AG09309 (cell line): ENCODE measurements at regions not wholly inside any gene's neighbourhood (a gene's known extent, or its start where the extent isn't known, plus 50 kb on each side); places are given as distances from the start of the nearest gene placed in this dataset.

Experiments
- DNase-seq: peaks from one replicate; pipeline ENCODE4 v3.0.0-alpha.2; 2010; ENCODE audit warnings: low read depth
- H3K4me3 ChIP-seq: 2 replicates; pipeline ENCODE4 v1.5.1; 2011; ENCODE audit warnings: mild to moderate bottlenecking, low read depth, low read length, moderate library complexity; ENCODE audit not compliant: control insufficient read depth
- TF ChIP-seq, protein P1 (sequence below): IDR thresholded peaks from 2 replicates; pipeline ENCODE4 v1.5.1; 2011; ENCODE audit warnings: mild to moderate bottlenecking, low read depth, low read length, inconsistent platforms; ENCODE audit not compliant: insufficient read depth, control insufficient read depth; ENCODE audit errors: missing control alignments

DNA sequence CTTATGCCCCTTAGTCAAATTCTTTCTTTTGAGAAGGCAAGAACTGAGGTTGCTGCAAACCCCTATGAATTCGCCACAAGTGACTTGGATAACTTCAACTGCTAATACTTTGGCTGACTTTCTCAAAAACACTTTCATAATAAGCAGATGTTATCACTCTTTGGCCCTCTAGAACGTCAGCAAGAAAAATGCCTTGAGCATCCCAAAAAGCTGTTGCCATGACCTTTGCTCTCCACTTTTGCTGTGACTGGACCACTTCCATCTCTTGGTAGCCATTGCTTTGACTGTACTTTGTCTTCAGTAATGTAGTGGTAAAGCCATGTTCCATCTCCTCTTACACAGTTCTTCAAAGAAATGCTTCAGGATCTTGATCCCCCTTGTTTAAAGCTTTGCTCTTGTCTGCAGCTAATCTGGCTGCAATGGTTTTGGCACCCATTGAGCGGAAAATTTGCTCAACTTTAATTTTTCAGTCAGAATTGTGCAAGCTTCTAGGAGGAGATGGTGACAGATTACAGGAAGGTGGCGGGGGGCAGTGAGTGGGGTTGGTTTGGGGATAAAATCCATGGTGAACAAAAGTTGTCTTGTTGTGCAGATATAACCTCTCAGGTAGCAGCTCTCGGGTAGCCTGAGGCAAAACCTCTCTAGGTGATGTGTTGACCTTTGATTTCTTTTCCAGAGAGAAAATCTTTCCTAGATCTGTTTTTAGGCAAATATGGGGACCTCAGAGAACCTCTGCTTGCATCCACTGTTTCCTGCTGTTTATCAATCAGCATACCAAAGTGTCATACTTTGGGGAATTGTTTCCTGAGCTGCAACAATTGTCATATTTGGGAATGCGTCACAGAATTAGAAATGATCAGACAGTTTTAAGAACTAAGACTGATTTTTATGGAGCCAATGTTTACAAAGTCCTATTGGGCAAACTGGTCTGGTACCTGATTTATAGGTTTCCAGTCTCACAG, 83.6 kb downstream of the CCR1 start:
- H3K4me3 ChIP-seq = no peak overlapping the region
- no peak for DNase-seq
- TF ChIP-seq, protein P1, sequence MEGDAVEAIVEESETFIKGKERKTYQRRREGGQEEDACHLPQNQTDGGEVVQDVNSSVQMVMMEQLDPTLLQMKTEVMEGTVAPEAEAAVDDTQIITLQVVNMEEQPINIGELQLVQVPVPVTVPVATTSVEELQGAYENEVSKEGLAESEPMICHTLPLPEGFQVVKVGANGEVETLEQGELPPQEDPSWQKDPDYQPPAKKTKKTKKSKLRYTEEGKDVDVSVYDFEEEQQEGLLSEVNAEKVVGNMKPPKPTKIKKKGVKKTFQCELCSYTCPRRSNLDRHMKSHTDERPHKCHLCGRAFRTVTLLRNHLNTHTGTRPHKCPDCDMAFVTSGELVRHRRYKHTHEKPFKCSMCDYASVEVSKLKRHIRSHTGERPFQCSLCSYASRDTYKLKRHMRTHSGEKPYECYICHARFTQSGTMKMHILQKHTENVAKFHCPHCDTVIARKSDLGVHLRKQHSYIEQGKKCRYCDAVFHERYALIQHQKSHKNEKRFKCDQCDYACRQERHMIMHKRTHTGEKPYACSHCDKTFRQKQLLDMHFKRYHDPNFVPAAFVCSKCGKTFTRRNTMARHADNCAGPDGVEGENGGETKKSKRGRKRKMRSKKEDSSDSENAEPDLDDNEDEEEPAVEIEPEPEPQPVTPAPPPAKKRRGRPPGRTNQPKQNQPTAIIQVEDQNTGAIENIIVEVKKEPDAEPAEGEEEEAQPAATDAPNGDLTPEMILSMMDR = no peak

DNA sequence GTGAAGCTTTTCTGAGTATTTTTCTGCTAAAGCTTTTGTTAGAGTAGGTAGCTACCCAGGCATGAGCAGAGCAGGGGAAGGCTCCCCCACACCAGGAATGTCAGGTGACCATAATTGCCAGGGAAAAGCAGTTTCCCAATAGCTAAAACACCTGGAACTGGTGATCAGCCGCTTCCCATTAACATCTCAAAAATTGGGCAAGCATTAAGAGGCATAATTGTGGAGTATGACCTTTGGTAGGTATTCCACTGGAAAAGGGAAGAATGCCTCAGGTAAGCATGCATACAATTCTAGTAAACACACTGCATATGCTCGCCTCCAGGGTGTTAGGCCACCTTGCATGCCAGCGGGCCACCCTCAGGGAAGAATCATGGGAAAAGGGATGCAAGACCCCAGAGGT, 84.5 kb downstream of the CCR1 start:
- no peak overlapping the region for H3K4me3 ChIP-seq
- DNase-seq = no peak
- TF ChIP-seq, protein P1 = no peak

DNA sequence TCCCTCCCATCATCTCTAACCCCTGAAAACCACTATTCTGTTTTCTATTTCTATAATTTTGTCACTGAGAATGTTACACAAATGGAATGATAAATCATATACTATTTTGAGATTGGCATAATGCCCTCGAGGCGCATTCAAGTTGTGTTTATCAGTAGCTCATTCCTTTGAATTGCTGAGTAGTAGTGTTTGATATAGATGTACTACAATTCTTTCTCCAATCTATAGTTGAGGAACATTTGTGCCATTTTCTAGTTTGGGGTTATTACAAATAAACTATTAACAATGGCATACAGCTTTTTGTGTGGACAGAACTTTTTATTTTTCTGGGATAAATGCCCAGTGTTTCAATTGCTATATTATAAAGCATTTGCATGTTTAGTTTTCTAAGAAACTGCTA, 86.0 kb downstream of the CCR1 start:
- TF ChIP-seq, protein P1 = no peak
- no peak for DNase-seq
- H3K4me3 ChIP-seq = no peak overlapping the region

DNA sequence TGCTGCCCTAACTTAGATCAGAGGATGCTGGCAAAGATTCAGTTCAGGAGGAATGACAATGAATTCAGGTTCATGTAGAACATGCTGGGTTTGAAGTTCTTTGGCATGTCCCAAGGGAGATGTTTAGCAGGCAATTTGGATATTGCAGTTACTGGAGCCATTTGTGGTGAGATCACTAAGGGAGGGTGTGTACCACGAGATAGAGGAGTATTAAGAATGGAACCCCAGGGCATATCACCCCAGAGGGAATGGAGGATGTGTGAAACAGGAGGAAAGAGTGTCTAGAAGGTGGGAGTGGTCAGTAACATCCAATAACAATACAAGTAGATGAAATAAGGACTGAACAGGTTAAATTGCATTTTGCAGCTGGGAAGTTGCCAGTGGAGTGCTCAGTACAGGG, 87.1 kb downstream of the CCR1 start:
- TF ChIP-seq, protein P1 = no peak
- DNase-seq = no peak
- H3K4me3 ChIP-seq = no peak overlapping the region

DNA sequence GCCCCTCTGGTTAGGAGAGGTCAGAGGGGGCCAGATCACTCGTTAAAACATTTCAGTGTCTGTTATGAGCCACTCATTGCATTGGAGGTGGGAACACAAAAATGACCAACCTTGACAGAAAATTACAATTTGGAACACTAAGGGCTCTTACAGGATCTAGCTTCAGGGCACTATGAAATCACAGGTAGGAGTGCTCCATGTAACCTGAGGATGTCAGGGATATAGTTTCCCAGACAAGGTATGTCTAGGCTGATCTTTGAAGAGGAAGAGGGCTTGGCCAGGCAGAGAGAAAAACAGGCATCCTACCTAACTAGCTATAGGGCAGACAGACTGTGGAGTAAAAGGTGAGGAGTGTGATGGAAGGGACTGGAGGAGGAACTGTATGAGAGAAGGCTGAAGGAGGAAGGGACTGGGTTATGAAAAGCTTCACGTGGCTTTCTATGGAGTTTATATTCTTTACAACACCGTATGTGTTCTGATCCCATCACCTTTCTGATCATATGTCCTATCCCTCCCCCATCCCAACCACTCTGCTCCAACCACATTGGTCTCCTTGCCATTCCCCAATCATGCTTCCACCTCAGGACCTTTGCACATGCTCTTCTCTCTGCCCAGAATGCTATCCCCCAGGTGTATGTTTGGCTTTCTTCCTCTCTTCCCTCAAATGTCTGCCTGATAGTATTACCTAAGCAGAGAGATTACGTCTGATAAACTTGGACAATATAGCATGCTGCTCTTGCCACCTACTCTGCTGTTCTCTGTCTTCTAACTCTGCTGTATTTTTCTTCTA, 88.2 kb downstream of the CCR1 start:
- H3K4me3 ChIP-seq = no peak overlapping the region
- TF ChIP-seq, protein P1 = no peak
- no peak for DNase-seq

DNA sequence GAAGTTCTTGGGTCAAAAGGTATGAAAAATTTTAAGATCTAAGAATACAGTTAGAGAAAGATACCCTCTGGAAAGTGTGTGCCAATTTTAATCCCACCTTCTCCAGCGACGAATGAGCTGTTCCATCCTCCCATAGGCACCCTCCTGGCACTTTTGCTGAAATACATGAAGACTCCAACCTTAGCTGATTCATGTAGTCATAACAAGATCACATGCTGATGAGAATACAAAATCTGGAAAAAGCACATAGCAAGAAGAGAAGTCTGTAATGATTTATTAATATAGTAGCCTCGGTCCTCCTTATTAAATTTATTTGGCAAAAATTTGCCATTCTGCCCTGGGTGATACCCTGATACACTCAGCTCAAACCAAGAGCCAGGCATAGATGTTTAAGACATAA, 88.9 kb downstream of the CCR1 start:
- H3K4me3 ChIP-seq = no peak overlapping the region
- DNase-seq = no peak
- TF ChIP-seq, protein P1 = no peak
